GM12874 (cell line): ENCODE measurements at regions not wholly inside any gene's neighbourhood (a gene's known extent, or its start where the extent isn't known, plus 50 kb on each side); places are given as distances from the start of the nearest gene placed in this dataset.

Source experiments
- TF ChIP-seq, protein P1 (sequence below): IDR thresholded peaks from 2 replicates; pipeline ENCODE4 v1.5.1; 2011; ENCODE audit warnings: low read depth, mild to moderate bottlenecking, control low read depth, low read length, moderate library complexity; ENCODE audit not compliant: insufficient read depth

DNA sequence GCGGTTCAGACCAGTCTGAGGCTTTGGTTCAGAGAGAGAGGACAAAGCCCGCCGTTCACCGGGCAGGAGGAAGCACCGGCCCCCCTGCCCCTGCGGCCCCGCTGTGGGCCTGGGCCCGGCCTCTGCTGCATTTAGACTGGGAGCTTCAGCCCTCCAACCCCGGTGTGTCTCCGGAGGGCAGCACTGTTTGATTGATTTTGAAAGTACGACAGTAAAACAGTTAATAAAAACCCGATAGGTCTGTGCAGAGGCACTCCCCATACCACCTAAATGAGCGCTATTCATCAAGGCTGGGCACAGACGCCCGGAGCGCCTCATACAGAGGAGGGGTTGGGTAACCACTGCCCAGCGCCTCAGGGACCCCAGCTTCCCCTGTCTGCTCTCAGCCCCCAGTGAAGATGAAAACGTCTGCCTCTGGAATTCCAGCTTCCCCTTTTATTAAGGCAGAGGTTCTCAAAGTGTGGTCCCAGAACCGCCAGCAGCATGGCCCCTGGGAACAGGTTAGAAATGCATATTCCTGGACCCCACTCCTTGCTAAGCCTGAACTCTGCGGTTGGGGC lies 256.7 kb upstream of the TLE3 start:
- TF ChIP-seq, protein P1, sequence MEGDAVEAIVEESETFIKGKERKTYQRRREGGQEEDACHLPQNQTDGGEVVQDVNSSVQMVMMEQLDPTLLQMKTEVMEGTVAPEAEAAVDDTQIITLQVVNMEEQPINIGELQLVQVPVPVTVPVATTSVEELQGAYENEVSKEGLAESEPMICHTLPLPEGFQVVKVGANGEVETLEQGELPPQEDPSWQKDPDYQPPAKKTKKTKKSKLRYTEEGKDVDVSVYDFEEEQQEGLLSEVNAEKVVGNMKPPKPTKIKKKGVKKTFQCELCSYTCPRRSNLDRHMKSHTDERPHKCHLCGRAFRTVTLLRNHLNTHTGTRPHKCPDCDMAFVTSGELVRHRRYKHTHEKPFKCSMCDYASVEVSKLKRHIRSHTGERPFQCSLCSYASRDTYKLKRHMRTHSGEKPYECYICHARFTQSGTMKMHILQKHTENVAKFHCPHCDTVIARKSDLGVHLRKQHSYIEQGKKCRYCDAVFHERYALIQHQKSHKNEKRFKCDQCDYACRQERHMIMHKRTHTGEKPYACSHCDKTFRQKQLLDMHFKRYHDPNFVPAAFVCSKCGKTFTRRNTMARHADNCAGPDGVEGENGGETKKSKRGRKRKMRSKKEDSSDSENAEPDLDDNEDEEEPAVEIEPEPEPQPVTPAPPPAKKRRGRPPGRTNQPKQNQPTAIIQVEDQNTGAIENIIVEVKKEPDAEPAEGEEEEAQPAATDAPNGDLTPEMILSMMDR, result no peak

DNA sequence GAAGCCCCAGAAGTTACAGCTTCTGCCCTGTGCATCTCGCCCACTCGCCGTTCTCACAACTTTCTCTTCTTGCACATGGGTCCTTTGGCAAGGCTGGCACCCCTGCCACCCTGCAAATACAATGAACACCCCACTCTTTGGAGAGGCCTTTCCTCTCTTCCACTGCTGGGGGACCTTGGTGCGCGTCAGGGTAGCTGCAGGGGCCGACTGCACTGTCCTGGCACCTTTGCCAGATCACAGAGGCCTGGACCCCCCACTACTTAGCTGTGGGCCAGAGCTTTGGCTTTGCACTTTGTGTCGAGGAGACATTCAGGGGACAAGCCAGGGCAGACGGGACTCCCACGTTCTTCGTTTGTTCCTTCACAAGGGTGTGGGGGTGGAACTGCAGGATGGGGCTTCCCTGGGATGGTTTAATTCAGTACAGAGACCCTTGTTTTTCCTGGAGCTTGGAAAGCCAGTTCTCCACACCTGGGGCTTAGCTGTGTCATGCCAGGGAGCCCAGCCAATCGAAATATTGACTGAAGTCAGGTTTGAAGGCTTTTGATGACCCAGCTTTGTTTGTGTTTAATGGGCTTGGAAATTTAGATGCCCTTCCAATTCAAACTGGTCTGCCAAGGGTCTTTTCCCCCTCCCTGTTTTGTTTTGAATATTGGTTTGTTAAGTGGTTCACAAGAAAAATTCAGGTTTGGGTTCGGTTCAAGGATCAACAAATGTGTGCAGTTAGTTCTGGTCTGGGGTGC lies 256.1 kb upstream of the TLE3 start:
- TF ChIP-seq, protein P1, result no peak

DNA sequence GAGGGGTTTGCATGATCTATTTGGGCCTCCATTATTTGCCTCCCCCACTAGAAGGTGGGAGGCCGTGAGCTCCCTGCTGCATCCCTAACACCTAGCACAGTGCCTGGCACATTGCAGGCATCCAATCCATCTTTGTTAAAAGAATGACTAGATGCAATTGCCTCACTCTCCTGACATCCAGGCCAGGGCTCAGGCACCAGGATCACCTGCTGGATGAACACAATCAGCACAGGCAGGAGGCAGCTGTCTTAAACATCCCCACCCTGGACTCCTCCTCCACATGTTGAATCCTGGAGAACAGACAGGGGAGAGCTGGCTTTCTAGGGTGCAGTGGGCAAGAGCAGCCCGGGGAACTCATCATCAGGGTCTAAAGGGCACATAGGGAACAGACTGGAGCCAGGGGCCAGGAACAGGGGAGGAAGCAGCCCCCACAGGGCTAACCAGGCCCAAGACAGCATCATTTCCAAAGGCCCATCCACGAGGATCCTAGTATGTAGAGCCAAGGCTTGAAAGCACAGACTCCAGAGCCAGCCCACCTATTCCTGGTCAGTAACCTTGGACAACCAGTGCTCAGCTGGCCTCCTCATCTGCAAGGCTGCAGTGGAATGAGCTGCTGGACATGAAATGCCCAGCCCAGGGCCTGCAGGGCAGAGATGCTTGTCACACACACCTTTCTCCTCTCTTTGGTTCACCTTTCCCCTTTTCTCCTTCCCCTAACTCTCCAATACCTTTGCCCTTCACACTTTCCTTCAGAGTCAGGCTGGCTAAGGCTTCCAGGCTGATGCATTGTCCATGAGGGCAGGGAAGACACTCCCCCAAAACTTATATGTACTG lies 254.4 kb upstream of the TLE3 start:
- TF ChIP-seq, protein P1, result no peak

DNA sequence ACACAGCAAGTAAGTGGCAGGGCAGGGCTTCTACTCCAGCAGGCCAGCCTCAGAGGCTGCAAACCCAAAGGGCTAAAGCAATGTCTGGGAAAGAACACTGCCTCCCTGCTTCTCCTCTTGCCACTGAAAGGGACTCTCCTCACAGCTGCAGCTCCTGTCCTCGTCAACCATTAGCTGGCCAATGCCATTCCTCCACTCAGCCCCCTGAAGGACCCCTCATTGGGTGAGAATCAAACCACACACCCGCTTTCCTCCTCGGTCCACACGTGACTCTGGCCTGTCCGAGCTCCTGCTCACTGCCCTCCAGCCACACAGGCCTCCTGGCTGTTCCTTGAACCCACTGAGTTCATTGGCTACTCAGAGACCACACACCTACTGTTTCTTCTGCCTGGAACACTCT lies 253.7 kb upstream of the TLE3 start:
- TF ChIP-seq, protein P1, result no peak

DNA sequence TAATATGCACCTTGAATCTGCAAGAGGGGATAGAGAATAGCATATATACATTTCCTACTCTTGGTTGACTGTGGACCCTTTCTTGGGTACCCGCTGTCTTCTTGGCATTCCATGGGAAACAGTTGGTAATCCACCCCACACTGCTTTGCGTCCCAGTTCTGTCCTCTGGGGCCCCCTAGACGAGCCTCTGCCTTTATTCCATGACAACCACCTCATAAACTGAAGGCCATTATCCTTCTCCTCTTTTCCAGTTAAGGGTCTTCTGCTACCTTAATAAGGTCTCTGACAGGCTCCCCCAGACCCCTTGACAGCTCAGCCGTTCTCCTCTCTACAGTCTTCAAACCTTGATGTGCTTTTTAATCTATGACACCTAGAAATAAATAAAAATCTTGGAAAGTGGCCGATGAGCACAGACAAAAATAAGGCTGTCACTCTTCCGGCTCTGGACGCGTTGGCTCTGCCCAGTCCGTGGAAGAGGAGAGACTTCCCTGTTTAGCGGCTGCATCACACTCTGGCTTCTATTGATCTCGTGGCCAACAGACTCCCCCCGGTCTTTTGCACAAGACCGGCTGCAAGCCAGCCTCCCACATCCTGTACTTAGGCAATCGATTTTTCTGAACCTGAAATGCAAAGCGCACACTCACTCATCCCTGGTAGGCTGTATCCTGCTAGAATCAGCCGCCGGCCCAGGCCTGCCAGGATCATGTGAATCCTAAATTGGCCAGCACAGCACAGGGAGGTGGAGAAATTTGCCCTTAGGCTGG lies 251.0 kb upstream of the TLE3 start:
- TF ChIP-seq, protein P1, result no peak

DNA sequence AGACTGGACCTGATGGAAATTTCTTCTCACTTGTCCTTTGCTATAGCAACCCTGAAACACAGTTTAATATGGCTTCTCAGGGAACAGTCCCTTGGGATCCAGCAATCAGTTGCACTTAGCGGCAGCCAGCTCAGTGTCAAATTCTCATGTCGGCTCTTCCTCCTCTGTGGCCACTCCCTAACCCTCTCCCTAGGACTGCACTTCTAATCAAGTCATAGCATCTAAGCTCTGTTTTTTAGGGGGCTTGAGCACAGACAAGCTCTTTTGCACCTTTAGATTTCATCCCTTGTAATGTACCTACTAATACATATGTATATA lies 250.5 kb upstream of the TLE3 start:
- TF ChIP-seq, protein P1, result no peak
